22Rv1 (cell line): ENCODE measurements at regions not wholly inside any gene's neighbourhood (a gene's known extent, or its start where the extent isn't known, plus 50 kb on each side); places are given as distances from the start of the nearest gene placed in this dataset.

Experiments
- CTCF ChIP-seq: fragments of 450-650 bp; IDR thresholded peaks from 2 replicates; pipeline ENCODE4 v1.5.1; 2017; ENCODE audit warnings: mild to moderate bottlenecking
- ZFX ChIP-seq: fragments of 450-650 bp; IDR thresholded peaks from 2 replicates; pipeline ENCODE4 v1.6.1; 2017; ENCODE audit warnings: antibody characterized with exemption, borderline replicate concordance

- TF ChIP-seq CTCF, result no peak
- TF ChIP-seq ZFX, result no peak
These were observed 112.1 kb downstream of the CENPF start for GRCh38 chr1:214715126-214715525.
